Stimulated activated CD4-positive, alpha-beta T cell treated with anti-CD3 and anti-CD28 coated beads, Interleukin-4, amount 100 ng/mL, for 4 hours (primary cell): ENCODE measurements at regions not wholly inside any gene's neighbourhood (a gene's known extent, or its start where the extent isn't known, plus 50 kb on each side); places are given as distances from the start of the nearest gene placed in this dataset.
"Not testable (repeated sequence)": the region's sequence is repeated elsewhere in the genome, so short reads cannot be mapped to it uniquely, and the experiment has no call there.

Experiments
- DNase-seq, 2 experiments: peaks; one replicate each; pipeline ENCODE4 v3.0.0-alpha.2; 2020

GRCh38 chr14:36465178-36465577 lies 54.9 kb downstream of the NKX2-1 start:
- no peak for DNase-seq

DNA sequence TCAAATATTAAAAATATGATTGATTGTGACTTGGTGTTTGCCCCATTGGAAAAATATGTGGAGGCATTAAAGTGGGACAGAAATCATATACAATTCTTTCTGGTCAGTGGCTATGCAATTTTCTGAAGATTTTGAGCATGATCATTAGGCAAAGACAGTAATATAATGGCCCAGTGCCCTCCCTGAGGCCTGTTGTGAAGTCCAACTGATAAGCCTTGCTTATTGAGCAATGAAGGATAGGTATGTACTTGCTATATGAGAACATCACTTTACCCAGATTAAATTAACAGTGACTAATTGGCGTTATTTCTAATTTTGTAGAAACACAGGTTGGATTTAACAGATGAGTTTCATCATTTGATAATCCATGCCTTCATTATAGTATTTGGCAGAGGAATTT lies 57.1 kb downstream of the NKX2-1 start:
- DNase-seq = no peak

GRCh38 chr14:36455241-36455627 lies 64.8 kb downstream of the NKX2-1 start:
- no peak for DNase-seq

GRCh38 chr14:36454599-36455240 lies 65.3 kb downstream of the NKX2-1 start:
- DNase-seq = no peak

GRCh38 chr14:36452860-36453259 lies 67.2 kb downstream of the NKX2-1 start:
- no peak for DNase-seq

- DNase-seq = no peak
These were observed 68.5 kb downstream of the NKX2-1 start for GRCh38 chr14:36451310-36452065.

DNA sequence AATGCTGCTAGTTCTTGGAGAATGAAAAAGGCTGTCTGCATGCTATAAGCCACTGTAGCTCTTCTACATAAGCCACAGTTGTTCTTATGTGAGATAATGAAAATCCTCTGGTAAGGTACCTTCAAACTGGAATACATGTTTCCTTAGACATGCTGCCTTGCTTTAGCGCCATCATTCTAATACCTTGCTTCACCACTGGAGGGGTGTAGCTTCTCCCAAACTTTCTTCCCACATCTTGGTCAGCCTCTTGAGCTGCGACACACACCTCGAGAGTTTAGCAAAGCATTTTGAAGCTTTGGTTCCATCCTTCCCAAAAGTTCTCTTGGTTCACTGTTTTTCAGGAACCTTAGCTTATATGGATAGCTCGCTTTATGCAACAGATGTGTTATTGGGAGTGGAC lies 69.5 kb downstream of the NKX2-1 start:
- no peak for DNase-seq

DNA sequence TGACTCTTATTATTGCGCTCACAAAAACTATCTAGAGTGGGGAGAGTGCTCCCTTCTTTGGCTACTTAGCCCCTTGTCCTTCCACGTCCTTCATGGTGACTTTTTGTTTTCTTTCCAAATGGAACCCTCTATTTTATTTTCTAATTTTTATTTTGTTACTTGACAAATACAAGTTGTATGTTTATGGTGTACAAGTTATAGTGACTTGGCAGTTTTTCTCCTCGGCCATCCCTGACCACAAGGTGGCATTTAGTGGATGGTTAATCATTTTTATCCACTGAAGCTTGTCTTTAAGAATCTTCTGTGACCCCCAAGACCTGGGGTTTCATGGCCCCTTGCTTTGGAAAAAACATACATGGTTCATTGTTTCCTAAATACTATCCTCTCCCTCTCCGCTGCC lies 70.1 kb downstream of the NKX2-1 start:
- DNase-seq = no peak

GRCh38 chr14:36443374-36443773 lies 76.7 kb downstream of the NKX2-1 start:
- DNase-seq = no peak

GRCh38 chr14:36442824-36443241 lies 77.2 kb downstream of the NKX2-1 start:
- no peak for DNase-seq

GRCh38 chr14:36441283-36441682 lies 78.7 kb downstream of the NKX2-1 start:
- no peak for DNase-seq

- no peak for DNase-seq
These were observed 80.3 kb downstream of the NKX2-1 start for GRCh38 chr14:36439766-36440165.

- no peak for DNase-seq
These were observed 81.1 kb downstream of the NKX2-1 start for GRCh38 chr14:36438883-36439282.

- no peak for DNase-seq
These were observed 89.4 kb downstream of the NKX2-1 start for GRCh38 chr14:36430662-36431084.

DNA sequence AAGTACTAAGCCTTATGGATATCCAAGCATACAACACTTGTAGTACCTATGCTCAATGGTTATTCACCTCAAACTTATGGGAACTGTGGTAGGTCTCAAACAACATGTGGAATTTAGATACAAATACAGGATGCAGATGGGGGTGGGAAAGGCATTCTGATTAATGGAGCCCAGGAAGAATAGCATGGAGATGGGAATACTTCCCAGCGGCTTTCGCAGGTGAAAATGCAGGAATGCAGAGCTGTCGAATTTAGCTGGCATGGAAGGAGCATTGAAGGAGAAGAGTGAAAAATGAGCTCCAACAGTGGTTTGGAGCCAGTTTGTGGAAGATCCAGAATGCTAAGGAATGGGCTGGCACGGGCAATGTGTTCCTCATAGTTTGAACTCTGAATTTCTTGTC lies 89.9 kb downstream of the NKX2-1 start:
- no peak for DNase-seq

DNA sequence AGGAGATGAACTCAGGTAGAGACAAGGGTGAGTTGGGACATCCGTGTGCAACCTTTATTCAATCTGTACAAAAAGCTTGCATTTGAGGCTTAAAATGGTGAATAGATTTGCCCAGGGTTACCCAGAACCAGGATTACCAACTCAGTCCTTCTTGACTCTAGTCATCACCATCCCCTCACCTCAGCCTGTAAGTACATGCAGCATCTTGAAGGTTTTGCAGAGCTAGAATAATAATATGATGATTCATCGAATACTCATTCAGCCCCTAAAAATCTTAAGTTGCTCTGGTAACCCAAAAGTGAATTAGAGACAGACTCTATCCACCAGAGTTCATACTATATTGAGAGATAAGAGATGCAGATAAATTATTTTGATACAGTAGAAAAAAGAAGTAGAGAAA lies 90.3 kb downstream of the NKX2-1 start:
- DNase-seq = no peak

GRCh38 chr14:36428350-36428749 lies 91.7 kb downstream of the NKX2-1 start:
- no peak for DNase-seq

- no peak for DNase-seq
These were observed 93.2 kb downstream of the NKX2-1 start for GRCh38 chr14:36426836-36427235.

- DNase-seq = no peak
These were observed 93.9 kb downstream of the NKX2-1 start for GRCh38 chr14:36426113-36426512.

DNA sequence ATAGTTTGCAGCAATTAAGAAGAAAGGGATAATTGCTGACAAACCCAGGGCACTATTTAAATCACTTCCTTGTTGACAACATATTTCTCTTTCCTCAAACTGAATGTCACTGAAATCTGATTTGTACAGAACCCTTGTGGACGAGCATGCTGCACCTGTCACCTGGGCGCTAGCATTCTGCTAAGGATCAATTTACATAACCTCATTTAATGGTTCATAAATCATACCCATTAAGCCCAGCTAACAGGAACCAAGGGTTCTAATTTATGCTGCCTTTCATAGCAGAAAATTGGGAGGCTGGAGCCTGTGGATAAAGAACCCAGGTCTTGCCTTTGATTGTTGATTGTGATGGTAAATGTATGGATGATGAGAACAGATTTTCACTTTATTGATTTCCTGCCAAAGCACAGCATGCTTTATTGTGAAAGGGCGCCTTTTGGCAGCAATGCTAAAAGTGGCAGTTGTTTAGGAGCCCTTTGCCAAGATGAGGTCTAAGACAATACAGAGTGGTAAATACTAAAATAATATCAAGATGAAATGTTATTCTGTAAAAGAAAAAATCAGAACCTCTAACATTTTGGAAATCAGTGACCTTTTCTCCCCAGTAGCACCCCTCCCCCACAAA lies 95.4 kb downstream of the NKX2-1 start:
- DNase-seq = no peak

DNA sequence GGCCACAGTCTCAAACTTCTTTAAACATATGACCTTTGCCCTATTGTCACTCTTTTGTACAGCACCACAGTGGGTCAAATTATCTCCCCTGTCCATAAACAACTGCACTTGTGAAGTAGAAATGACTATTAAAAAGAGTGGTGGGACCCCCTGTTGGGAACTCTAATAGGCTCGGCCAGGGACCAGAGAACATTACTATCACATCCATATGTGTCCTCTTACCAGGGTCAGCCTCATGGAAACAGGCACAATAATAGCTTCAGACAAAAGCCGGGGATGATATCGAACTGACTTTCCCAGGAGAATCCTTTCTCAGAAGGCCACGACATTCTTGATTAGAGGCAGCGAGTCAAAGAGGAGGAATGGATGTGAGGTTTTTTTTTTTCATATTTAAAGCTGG lies 96.6 kb downstream of the NKX2-1 start:
- DNase-seq = no peak

DNA sequence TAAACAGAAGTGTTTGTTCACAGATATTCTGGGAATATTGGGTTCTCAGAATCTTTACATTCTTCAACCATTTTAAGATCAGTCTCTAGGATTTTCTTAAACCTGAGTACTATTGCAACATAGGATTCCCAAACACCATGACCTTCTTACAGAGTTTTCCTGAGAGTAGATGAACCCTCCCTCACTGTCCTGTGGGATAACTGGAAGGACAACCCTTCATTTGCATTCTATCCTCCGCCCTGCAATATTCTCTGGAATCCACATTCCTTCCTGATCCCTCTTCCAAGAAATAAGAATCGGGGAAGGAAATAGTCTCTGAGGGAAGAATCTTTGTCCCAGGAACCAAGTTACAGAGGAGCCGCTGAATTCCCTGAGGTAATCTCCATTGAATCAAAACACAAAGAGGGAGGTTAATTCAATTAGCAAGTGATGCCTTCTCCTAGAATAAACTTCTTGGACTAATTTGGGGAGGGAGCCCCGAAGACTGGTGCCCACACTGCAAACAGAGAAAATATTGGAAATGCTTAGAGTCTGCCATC lies 99.8 kb upstream of the MBIP start:
- DNase-seq = no peak

DNA sequence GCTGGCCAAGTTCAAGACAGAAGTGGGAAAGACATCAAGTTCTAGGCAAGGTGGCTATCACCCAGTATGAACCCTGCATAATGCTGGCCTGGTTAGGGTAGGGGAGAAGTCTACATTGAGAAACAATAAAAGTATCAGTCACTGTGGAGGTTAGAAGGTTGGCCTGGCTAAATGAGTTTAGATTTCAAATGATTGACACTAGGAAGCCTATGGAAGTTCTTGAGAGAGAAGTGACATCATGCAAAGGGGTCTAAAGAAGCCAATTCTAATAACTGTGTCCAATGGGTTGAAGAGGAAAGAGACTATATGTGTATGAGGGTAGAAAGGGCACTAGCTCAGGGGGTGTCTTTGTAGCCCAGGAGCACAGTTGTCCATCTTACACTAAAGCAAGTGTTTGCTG lies 98.5 kb upstream of the MBIP start:
- DNase-seq = no peak

GRCh38 chr14:36411951-36412350 lies 91.5 kb upstream of the MBIP start:
- DNase-seq = not testable (repeated sequence)
